ENCODE measurements at regions not wholly inside any gene's neighbourhood (a gene's known extent, or its start where the extent isn't known, plus 50 kb on each side); places are given as distances from the start of the nearest gene placed in this dataset.

DNA sequence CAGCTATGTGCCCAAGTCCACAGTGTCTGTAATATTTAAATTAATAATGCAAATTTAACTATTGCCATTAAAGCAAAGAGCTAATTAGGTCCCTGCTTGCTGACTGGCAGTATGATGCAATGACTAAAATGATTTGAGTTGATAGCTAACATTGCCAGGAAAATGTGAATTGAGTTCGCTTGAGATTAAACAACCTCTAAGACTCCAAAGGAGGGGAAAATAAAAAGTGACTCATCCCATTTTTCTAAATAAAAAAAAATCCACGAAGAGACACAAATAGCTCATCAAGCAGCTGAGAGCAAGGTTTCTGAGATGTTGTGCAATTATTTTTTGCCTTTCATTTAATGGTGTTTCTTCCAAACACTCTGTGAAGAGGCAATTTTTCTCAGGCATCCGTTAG, 413.0 kb downstream of the MTX2 start:
- Histone ChIP-seq H3K4me3 (replicated peaks in 1 of 3; ENCODE audit: insufficient read depth in 1 of 3, low read depth in 2 of 3, low read length in 3 of 3) (no peak overlapping the region), H3K4me1 (ENCODE audit: insufficient read depth, low read length) (no peaks in the 10 kb centered on the region), H3K9me3 (ENCODE audit: low read length) (no peaks in the 10 kb centered on the region), H3K9ac (ENCODE audit: insufficient read depth, low read depth, low read length) (no peak overlapping the region), H3K79me2 (ENCODE audit: insufficient read depth, low read length) (no peaks in the 10 kb centered on the region), H3K27ac (ENCODE audit: extremely low read length, insufficient read depth, low read length) (no peak overlapping the region), H3K27me3 (ENCODE audit: control insufficient read depth in 1 of 2, insufficient read depth in 2 of 2, low read length in 2 of 2) (peaks cover 0 to 11% of the 10 kb centered on the region in 2 experiments; a peak in 2 of 5 replicates), H2AFZ (ENCODE audit: low read length) (no peak overlapping the region), H3K36me3 (replicated peaks in 1 of 2; ENCODE audit: control insufficient read depth in 1 of 2, insufficient read depth in 2 of 2, low read length in 2 of 2) (no peaks in the 10 kb centered on the region), H4K20me1 (ENCODE audit: insufficient read depth, low read length) (no peaks in the 10 kb centered on the region), H3K4me2 (ENCODE audit: low read depth, low read length) (no peak overlapping the region)
- DNase-seq (ENCODE audit: low spot score) (no peak), FAIRE-seq (no peak), ATAC-seq (no peak)
- in situ Hi-C loops (cut with HindIII; ENCODE audit: extremely low pct_ligation_motif_present, low pct_unique_long_range_greater_than_20kb): no loop called here
- intact Hi-C loops (cut with micrococcal nuclease; ENCODE audit: unreplicated experiment): no loop called here
- BruUV-seq (replicated peaks): no TSS peak
- peak; percentile 14; the same call in 1 of the 2 replicates for TF ChIP-seq CEBPB (IDR thresholded peaks at IDR 0.05; ENCODE audit: borderline replicate concordance, low read depth, low read length)
- TF ChIP-seq DNMT3B (CRISPR knock-in tag; conservative IDR thresholded peaks at IDR 0.05): no peak
- no peak for TF ChIP-seq PITX1 (CRISPR knock-in tag; IDR thresholded peaks at IDR 0.05)
- CTCF ChIA-PET (ENCODE audit: low intra/inter-chr PET ratio, low total read pairs): no interaction called here
- 1% methylated on average over 3 of the region's 3 CpGs for WGBS (ENCODE audit: low lambda C conversion rate)
- POLR2A ChIA-PET: no interaction called here

DNA sequence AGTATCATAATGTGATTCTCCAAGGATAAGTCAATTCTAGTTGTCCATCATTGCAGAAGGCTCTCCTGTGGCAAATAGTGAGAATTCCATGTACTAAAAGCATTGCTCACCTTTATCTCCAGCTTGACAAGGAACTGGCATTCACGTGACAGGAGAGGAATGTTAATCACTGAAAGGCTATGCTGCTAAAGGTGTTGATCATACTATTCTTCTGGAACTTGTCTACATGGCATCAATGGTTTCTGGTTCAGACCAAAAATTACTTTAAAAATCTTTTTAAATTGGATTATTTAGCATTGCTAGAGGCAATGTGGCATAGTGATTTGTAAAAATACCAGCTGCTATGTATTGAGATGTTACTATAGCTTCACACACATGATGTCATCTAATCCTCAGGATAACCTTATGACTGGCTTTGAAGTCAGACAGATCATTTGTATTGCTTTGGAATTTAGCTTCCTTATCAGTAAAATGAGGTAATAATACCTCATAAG, 414.4 kb downstream of the MTX2 start:
- no peak for FAIRE-seq
- no peak overlapping the region for H3K27ac ChIP-seq (ENCODE audit: extremely low read length, insufficient read depth, low read length)
- H3K27me3 ChIP-seq (ENCODE audit: control insufficient read depth in 1 of 2, insufficient read depth in 2 of 2, low read length in 2 of 2): peaks cover 0 to 11% of the 10 kb centered on the region in 2 experiments; a peak in 2 of 5 replicates
- no peaks in the 10 kb centered on the region for H3K9me3 ChIP-seq (ENCODE audit: low read length)
- ATAC-seq: no peak
- H4K20me1 ChIP-seq (ENCODE audit: insufficient read depth, low read length): no peaks in the 10 kb centered on the region
- H3K36me3 ChIP-seq (replicated peaks in 1 of 2; ENCODE audit: control insufficient read depth in 1 of 2, insufficient read depth in 2 of 2, low read length in 2 of 2): no peaks in the 10 kb centered on the region
- H3K79me2 ChIP-seq (ENCODE audit: insufficient read depth, low read length): no peaks in the 10 kb centered on the region
- no peak overlapping the region for H3K9ac ChIP-seq (ENCODE audit: insufficient read depth, low read depth, low read length)
- CTCF ChIA-PET (ENCODE audit: low intra/inter-chr PET ratio, low total read pairs): no interaction called here
- no peak overlapping the region for H3K4me2 ChIP-seq (ENCODE audit: low read depth, low read length)
- H2AFZ ChIP-seq (ENCODE audit: low read length): no peak overlapping the region
- 0% methylated on average over 1 of the region's 1 CpG for WGBS (ENCODE audit: low lambda C conversion rate)
- no peaks in the 10 kb centered on the region for H3K4me1 ChIP-seq (ENCODE audit: insufficient read depth, low read length)
- DNase-seq (ENCODE audit: low spot score): no peak
- POLR2A ChIA-PET: no interaction called here
- intact Hi-C loops (cut with micrococcal nuclease; ENCODE audit: unreplicated experiment): no loop called here
- in situ Hi-C loops (cut with HindIII; ENCODE audit: extremely low pct_ligation_motif_present, low pct_unique_long_range_greater_than_20kb): no loop called here
- no peak overlapping the region for H3K4me3 ChIP-seq (replicated peaks in 1 of 3; ENCODE audit: insufficient read depth in 1 of 3, low read depth in 2 of 3, low read length in 3 of 3)
- BruUV-seq (replicated peaks): no TSS peak
- TF ChIP-seq ATF1 (CRISPR knock-in tag; IDR thresholded peaks at IDR 0.05) (no peak), HMGA1 (CRISPR knock-in tag; conservative IDR thresholded peaks at IDR 0.05) (no peak), TCF12 (IDR thresholded peaks at IDR 0.05) (no peak), TCF12 (CRISPR knock-in tag; IDR thresholded peaks at IDR 0.05) (no peak), RFX5 (IDR thresholded peaks at IDR 0.05; ENCODE audit: low read depth, low read length) (no peak), KLF12 (CRISPR knock-in tag; IDR thresholded peaks at IDR 0.05; ENCODE audit: borderline replicate concordance) (no peak), ZNF441 (CRISPR knock-in tag; IDR thresholded peaks at IDR 0.05; ENCODE audit: borderline replicate concordance) (no peak), ISX (CRISPR knock-in tag; conservative IDR thresholded peaks at IDR 0.05) (no peak), IRX3 (CRISPR knock-in tag; IDR thresholded peaks at IDR 0.05; ENCODE audit: borderline replicate concordance, low read depth) (no peak), ZNF256 (CRISPR knock-in tag; conservative IDR thresholded peaks at IDR 0.05) (no peak), RELA (CRISPR knock-in tag; IDR thresholded peaks at IDR 0.05) (no peak), SRSF1 (optimal IDR thresholded peaks at IDR 0.05; ENCODE audit: low read depth, low read length) (no peak), SP5 (CRISPR knock-in tag; IDR thresholded peaks at IDR 0.05; ENCODE audit: borderline replicate concordance, low read depth) (no peak), NCOR1 (IDR thresholded peaks at IDR 0.05; ENCODE audit: borderline replicate concordance, low read length) (no peak)
- TF ChIP-seq, protein P1, sequence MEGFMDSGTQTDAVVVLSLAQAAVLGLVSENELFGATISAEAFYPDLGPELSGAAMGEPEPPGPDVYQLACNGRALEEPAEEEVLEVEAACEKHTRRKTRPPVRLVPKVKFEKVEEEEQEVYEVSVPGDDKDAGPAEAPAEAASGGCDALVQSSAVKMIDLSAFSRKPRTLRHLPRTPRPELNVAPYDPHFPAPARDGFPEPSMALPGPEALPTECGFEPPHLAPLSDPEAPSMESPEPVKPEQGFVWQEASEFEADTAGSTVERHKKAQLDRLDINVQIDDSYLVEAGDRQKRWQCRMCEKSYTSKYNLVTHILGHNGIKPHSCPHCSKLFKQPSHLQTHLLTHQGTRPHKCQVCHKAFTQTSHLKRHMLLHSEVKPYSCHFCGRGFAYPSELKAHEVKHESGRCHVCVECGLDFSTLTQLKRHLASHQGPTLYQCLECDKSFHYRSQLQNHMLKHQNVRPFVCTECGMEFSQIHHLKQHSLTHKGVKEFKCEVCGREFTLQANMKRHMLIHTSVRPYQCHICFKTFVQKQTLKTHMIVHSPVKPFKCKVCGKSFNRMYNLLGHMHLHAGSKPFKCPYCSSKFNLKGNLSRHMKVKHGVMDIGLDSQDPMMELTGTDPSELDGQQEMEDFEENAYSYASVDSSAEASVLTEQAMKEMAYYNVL (CRISPR knock-in tag; IDR thresholded peaks at IDR 0.05; ENCODE audit: borderline replicate concordance): no peak
- TF ChIP-seq, protein P2, sequence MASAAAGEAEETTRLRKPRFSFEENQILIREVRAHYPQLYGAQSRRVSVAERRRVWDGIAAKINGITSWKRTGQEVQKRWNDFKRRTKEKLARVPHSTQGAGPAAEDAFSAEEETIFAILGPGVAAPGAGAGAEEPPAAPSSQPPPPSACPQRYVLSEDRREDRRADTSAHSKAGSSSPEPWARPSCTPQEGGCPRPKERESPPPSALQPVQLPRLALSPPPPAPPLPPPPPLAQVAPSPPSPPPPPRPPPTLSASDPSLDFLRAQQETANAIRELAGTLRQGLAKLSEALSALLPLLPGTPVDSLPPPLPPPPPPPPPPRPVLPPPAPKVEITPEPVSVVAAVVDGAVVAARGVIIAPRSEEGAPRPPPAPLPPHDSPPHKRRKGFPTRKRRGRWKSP (CRISPR knock-in tag; IDR thresholded peaks at IDR 0.05): no peak

Data from HepG2 (cell line).